WTC11 (cell line): ENCODE measurements at regions not wholly inside any gene's neighbourhood (a gene's known extent, or its start where the extent isn't known, plus 50 kb on each side); places are given as distances from the start of the nearest gene placed in this dataset.
A peak's percentile ranks its signal among the peaks of the same experiment; 100 is the strongest.

Experiments
- ATF3 ChIP-seq: sonication (generic); formaldehyde crosslinking; conservative IDR thresholded peaks from 2 replicates; pipeline ENCODE4 v1.8.1; 2022; ENCODE audit warnings: mild to moderate bottlenecking, missing genetic modification reagents
- ATF6 ChIP-seq: sonication (generic); formaldehyde crosslinking; IDR thresholded peaks from 2 replicates; pipeline ENCODE4 v1.8.1; 2023; ENCODE audit warnings: mild to moderate bottlenecking, missing genetic modification reagents
- CTCF ChIP-seq: fragments of 200-600 bp; IDR thresholded peaks from 2 replicates; pipeline ENCODE4 v1.8.0; 2022; ENCODE audit warnings: antibody characterized with exemption
- ESRRA ChIP-seq: sonication (generic); formaldehyde crosslinking; IDR thresholded peaks from 2 replicates; pipeline ENCODE4 v1.8.1; 2022; ENCODE audit warnings: mild to moderate bottlenecking, missing genetic modification reagents, borderline replicate concordance
- KAT7 ChIP-seq: sonication (generic); formaldehyde crosslinking; IDR thresholded peaks from 2 replicates; pipeline ENCODE4 v1.8.1; 2023; ENCODE audit warnings: missing genetic modification reagents, mild to moderate bottlenecking, borderline replicate concordance
- MAX ChIP-seq: sonication (generic); formaldehyde crosslinking; IDR thresholded peaks from 2 replicates; pipeline ENCODE4 v1.8.0; 2022; ENCODE audit warnings: mild to moderate bottlenecking, missing genetic modification reagents
- NR3C1 ChIP-seq: sonication (generic); formaldehyde crosslinking; conservative IDR thresholded peaks from 2 replicates; pipeline ENCODE4 v1.8.1; 2023; ENCODE audit warnings: low read depth, mild to moderate bottlenecking, missing genetic modification reagents
- SMAD3 ChIP-seq: sonication (generic); formaldehyde crosslinking; IDR thresholded peaks from 2 replicates; pipeline ENCODE4 v1.8.0; 2022; ENCODE audit warnings: missing genetic modification reagents, mild to moderate bottlenecking, borderline replicate concordance
- USF2 ChIP-seq: sonication (generic); formaldehyde crosslinking; IDR thresholded peaks from 2 replicates; pipeline ENCODE4 v1.8.1; 2023; ENCODE audit warnings: mild to moderate bottlenecking, missing genetic modification reagents, moderate library complexity
- ZNF396 ChIP-seq: fragments of 250-450 bp; sonication (Bioruptor Pico); IDR thresholded peaks from 2 replicates; pipeline ENCODE4 v1.8.0; 2021; ENCODE audit warnings: mild to moderate bottlenecking, moderate library complexity, borderline replicate concordance

GRCh38 chr19:16025108-16026101, 50.9 kb upstream of the TPM4 start:
- no peak for TF ChIP-seq MAX (CRISPR knock-in tag)
- TF ChIP-seq USF2 (CRISPR knock-in tag) = no peak
- no peak for TF ChIP-seq ATF3 (CRISPR knock-in tag)
- 0 out of 2 replicates have a peak, but pooled peaks have one; percentile 19 for TF ChIP-seq CTCF
- TF ChIP-seq ZNF396 (CRISPR knock-in tag) = no peak
- TF ChIP-seq NR3C1 (CRISPR knock-in tag) = no peak
- TF ChIP-seq SMAD3 (CRISPR knock-in tag) = no peak
- no peak for TF ChIP-seq KAT7
- no peak for TF ChIP-seq ESRRA
- TF ChIP-seq ATF6 (CRISPR knock-in tag) = no peak
